ENCODE measurements at regions not wholly inside any gene's neighbourhood (a gene's known extent, or its start where the extent isn't known, plus 50 kb on each side); places are given as distances from the start of the nearest gene placed in this dataset.
"Not testable (repeated sequence)": the region's sequence is repeated elsewhere in the genome, so short reads cannot be mapped to it uniquely, and the experiment has no call there.

- DNase-seq (ENCODE audit: low spot score): no peak
Measured at GRCh38 chr4:120299631-120300030, 233.0 kb upstream of the MAD2L1 start.

GRCh38 chr4:120293341-120293740 lies 226.7 kb upstream of the MAD2L1 start:
- no peak for DNase-seq (ENCODE audit: low spot score)

- no peak for DNase-seq (ENCODE audit: low spot score)
Measured at GRCh38 chr4:120291541-120291940, 224.9 kb upstream of the MAD2L1 start.

- DNase-seq (ENCODE audit: low spot score): no peak
Measured at GRCh38 chr4:120290553-120290952, 223.9 kb upstream of the MAD2L1 start.

- no peak for DNase-seq (ENCODE audit: low spot score)
Measured at GRCh38 chr4:120286813-120287212, 220.2 kb upstream of the MAD2L1 start.

GRCh38 chr4:120281581-120281980 lies 214.9 kb upstream of the MAD2L1 start:
- no peak for DNase-seq (ENCODE audit: low spot score)

GRCh38 chr4:120277391-120277790 lies 210.7 kb upstream of the MAD2L1 start:
- DNase-seq (ENCODE audit: low spot score): no peak

GRCh38 chr4:120266602-120267001 lies 200.0 kb upstream of the MAD2L1 start:
- DNase-seq (ENCODE audit: low spot score): no peak

- no peak for DNase-seq (ENCODE audit: low spot score)
Measured at GRCh38 chr4:120263618-120264017, 197.0 kb upstream of the MAD2L1 start.

GRCh38 chr4:120261117-120261516 lies 194.5 kb upstream of the MAD2L1 start:
- no peak for DNase-seq (ENCODE audit: low spot score)

GRCh38 chr4:120256112-120256775 lies 189.6 kb upstream of the MAD2L1 start:
- DNase-seq (ENCODE audit: low spot score): not testable (repeated sequence)

- no peak for DNase-seq (ENCODE audit: low spot score)
Measured at GRCh38 chr4:120238277-120238973, 171.8 kb upstream of the MAD2L1 start.

GRCh38 chr4:120236873-120237272 lies 170.2 kb upstream of the MAD2L1 start:
- DNase-seq (ENCODE audit: low spot score): no peak

- DNase-seq (ENCODE audit: low spot score): no peak
Measured at GRCh38 chr4:120232050-120232449, 165.4 kb upstream of the MAD2L1 start.

GRCh38 chr4:120228086-120228485 lies 161.4 kb upstream of the MAD2L1 start:
- DNase-seq (ENCODE audit: low spot score): no peak

GRCh38 chr4:120227554-120227953 lies 160.9 kb upstream of the MAD2L1 start:
- no peak for DNase-seq (ENCODE audit: low spot score)

GRCh38 chr4:120225527-120225926 lies 158.9 kb upstream of the MAD2L1 start:
- no peak for DNase-seq (ENCODE audit: low spot score)

GRCh38 chr4:120218981-120219380 lies 152.3 kb upstream of the MAD2L1 start:
- DNase-seq (ENCODE audit: low spot score): no peak

- no peak for DNase-seq (ENCODE audit: low spot score)
Measured at GRCh38 chr4:120215350-120215749, 148.7 kb upstream of the MAD2L1 start.

GRCh38 chr4:120211408-120212015 lies 144.9 kb upstream of the MAD2L1 start:
- no peak for DNase-seq (ENCODE audit: low spot score)

GRCh38 chr4:120209706-120210105 lies 143.1 kb upstream of the MAD2L1 start:
- no peak for DNase-seq (ENCODE audit: low spot score)

GRCh38 chr4:120207021-120207420 lies 140.4 kb upstream of the MAD2L1 start:
- DNase-seq (ENCODE audit: low spot score): no peak

- DNase-seq (ENCODE audit: low spot score): no peak
Measured at GRCh38 chr4:120202222-120202621, 135.6 kb upstream of the MAD2L1 start.

Measured in hepatic stellate cell (primary cell).